Cardiac fibroblast (primary cell): ENCODE measurements at regions not wholly inside any gene's neighbourhood (a gene's known extent, or its start where the extent isn't known, plus 50 kb on each side); places are given as distances from the start of the nearest gene placed in this dataset.

Experiments used
- DNase-seq, 2 donors: peaks; one replicate each; pipeline versions ENCODE4 v3.0.0 to v3.0.0-alpha.2; 2010; ENCODE audit warnings: low read depth in 2 of 2
- H3K4me3 ChIP-seq, 2 donors: replicated peaks in 1 of 2; 1 replicate in 1 of 2; 2 replicates in 1 of 2; pipeline ENCODE4 v1.5.1; 2011; ENCODE audit warnings: low read depth in 2 of 2, low read length in 2 of 2, mild to moderate bottlenecking in 2 of 2, moderate library complexity in 1 of 2
- TF ChIP-seq, protein P1 (sequence below): IDR thresholded peaks from one replicate; pipeline ENCODE4 v1.5.1; 2011; ENCODE audit warnings: low read depth, mild to moderate bottlenecking, low read length, inconsistent platforms

DNA sequence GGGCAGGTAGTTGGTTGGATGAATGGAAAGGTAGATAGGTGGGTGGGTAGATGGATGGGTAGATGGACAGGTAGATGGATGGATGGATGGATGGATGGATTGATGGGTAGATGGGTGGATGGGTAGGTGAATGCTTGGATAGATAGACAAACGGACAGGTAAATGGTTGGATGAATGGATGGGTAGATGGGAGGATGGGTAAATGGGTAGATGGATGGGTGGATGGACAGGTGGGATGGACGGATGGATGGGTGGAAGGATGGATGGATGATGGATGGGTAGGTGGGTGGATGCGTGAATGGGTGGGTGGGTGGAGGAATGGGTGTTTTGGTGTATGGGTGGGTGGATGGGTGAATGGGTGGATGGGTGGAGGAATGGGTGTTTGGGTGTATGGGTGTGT, 50.1 kb upstream of the ASAP2 start:
- TF ChIP-seq, protein P1, sequence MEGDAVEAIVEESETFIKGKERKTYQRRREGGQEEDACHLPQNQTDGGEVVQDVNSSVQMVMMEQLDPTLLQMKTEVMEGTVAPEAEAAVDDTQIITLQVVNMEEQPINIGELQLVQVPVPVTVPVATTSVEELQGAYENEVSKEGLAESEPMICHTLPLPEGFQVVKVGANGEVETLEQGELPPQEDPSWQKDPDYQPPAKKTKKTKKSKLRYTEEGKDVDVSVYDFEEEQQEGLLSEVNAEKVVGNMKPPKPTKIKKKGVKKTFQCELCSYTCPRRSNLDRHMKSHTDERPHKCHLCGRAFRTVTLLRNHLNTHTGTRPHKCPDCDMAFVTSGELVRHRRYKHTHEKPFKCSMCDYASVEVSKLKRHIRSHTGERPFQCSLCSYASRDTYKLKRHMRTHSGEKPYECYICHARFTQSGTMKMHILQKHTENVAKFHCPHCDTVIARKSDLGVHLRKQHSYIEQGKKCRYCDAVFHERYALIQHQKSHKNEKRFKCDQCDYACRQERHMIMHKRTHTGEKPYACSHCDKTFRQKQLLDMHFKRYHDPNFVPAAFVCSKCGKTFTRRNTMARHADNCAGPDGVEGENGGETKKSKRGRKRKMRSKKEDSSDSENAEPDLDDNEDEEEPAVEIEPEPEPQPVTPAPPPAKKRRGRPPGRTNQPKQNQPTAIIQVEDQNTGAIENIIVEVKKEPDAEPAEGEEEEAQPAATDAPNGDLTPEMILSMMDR: no peak
- DNase-seq: no peak
- no peak overlapping the region for H3K4me3 ChIP-seq

DNA sequence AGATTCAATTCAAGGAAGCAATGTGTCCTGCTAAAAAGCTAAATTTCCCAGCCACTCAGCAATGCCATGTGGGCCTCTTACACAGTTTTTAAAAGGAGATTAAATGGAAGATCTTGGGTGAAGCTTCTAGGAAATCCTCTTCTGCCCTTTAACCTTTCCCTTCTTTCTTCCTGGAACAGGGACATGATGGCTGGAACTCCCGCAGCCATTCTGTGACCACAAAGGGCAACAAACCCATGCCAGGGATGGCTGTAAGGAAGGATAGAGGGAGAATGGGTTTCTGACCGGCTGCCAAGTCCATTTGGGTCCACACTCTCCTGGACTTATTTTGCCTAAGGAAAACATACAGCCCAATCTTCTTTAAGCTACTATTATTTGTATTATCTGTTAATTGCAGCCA, 52.6 kb upstream of the ASAP2 start:
- no peak for DNase-seq
- TF ChIP-seq, protein P1: no peak
- no peak overlapping the region for H3K4me3 ChIP-seq

DNA sequence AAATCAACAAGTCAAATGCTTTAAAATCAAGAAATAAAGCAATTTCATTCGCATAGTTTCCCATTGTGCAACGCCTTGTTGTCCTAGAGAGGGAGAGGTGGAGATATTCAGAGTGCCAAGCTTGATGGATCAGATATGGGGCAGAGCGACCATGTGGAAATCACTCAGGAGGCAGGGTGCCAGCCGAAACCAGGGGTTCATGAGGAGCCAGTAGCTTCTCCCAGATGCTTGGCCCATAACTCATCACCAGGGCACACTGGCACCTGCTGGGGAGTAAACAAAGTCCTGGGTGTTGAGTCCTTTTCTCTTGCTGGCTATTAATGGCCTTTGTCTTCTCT, 53.0 kb upstream of the ASAP2 start:
- TF ChIP-seq, protein P1: no peak
- DNase-seq: peak in 1 of 2 donors; percentile 29
- no peak overlapping the region for H3K4me3 ChIP-seq

DNA sequence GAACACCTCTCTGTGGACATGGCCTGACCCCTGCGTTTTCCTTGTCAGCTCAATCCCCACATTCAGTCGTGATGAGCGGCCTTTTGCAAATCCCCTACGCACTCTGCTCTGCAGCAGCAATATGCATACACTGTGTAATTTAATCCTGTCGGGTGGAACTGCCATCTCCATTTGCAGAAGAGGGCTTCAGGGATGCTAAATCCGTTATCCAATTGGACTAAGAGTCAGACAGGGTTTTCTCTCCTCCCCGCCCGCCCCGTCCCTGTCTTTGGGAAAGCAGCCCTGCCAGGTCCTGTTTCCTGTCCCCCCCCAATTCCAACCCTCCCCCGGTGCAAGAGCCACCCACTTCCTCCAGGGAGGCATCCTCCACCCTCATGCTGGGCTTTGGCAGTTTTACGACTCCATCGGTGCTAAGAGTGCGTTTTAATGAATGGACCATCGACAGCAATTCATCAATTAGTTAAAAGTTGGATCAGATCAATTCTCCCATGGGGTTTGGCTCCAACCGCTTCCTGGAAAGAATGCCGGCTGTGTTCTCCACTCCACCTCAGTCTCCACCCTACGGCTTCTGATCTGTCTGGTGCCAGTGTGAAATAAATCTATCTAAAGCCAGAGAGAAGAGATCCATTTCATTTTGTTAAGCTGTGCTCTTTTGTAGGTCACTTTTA, 53.5 kb upstream of the ASAP2 start:
- no peak overlapping the region for H3K4me3 ChIP-seq
- DNase-seq: peak in 1 of 2 donors; percentile 61
- TF ChIP-seq, protein P1: no peak

DNA sequence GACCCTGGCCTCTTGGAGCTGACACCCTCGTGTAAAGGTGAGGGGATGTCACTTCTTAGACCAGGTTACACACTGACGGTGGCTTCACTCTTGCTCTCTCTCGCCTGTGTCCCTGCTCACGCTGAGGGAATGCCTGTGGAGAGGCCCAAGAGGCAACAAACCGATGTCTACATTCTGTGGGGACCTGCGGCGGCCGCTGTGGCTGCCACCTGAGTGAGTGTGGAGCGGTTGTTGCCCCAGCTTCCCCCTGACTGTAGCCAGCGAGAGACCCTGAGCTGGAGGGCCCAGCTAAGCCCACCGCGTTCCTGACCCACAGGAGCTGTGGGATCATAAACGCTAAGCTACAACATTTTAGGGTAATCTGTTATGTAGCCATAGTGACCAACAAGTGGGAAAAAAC, 55.7 kb upstream of the ASAP2 start:
- TF ChIP-seq, protein P1: no peak
- no peak for DNase-seq
- H3K4me3 ChIP-seq: no peak overlapping the region

DNA sequence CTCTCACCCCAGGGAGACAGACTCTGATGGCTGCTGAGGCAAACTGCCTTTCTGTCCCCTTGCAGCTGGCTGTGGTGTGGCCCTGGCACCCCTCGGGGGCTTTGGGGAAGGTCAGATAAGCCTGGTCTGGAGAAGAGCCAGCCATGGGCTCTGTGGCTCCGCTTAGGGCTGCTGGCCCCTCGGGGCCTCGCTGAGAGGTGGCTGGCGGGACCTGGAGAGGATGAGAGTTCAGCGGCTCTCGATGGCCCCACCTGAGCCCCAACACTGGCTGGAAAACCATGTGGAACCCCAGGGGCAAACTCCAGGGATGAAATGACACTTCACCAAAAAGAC, 56.1 kb upstream of the ASAP2 start:
- H3K4me3 ChIP-seq: no peak overlapping the region
- TF ChIP-seq, protein P1: no peak
- no peak for DNase-seq
